ENCODE measurements at regions not wholly inside any gene's neighbourhood (a gene's known extent, or its start where the extent isn't known, plus 50 kb on each side); places are given as distances from the start of the nearest gene placed in this dataset.

DNA sequence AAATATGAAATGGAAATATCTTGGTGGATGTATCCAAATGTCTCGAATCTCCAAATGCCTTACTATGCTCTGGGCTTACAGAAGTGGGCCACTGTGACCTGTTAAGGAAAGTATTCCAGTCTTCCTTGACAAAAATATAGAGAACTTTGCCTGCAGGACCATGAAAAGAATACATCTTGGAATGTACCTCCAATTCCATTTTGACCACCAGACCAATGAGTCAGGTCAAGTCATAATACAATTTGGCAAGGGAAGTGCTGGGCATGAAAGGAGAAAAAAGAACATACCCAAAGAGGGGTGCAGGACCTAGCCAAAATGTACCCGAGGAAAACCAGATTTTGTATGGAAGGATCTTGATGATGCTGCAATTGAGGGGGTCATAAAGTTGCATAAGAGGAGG, 1153.7 kb upstream of the GOT2 start:
- H3K36me3 ChIP-seq (ENCODE audit: control insufficient read depth, insufficient read depth, low read length), result no peaks in the 10 kb centered on the region
- no peak for DNase-seq (ENCODE audit: extremely low read depth, insufficient read length)
- no peak overlapping the region for H3K4me3 ChIP-seq (replicated peaks; ENCODE audit: low read depth, low read length)
- no peaks in the 10 kb centered on the region for H3K27me3 ChIP-seq (replicated peaks; ENCODE audit: control insufficient read depth, insufficient read depth, low read length)
- TF ChIP-seq, protein P1, sequence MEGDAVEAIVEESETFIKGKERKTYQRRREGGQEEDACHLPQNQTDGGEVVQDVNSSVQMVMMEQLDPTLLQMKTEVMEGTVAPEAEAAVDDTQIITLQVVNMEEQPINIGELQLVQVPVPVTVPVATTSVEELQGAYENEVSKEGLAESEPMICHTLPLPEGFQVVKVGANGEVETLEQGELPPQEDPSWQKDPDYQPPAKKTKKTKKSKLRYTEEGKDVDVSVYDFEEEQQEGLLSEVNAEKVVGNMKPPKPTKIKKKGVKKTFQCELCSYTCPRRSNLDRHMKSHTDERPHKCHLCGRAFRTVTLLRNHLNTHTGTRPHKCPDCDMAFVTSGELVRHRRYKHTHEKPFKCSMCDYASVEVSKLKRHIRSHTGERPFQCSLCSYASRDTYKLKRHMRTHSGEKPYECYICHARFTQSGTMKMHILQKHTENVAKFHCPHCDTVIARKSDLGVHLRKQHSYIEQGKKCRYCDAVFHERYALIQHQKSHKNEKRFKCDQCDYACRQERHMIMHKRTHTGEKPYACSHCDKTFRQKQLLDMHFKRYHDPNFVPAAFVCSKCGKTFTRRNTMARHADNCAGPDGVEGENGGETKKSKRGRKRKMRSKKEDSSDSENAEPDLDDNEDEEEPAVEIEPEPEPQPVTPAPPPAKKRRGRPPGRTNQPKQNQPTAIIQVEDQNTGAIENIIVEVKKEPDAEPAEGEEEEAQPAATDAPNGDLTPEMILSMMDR (IDR thresholded peaks at IDR 0.05; ENCODE audit: insufficient read depth, low read length, poor library complexity, severe bottlenecking), result no peak

DNA sequence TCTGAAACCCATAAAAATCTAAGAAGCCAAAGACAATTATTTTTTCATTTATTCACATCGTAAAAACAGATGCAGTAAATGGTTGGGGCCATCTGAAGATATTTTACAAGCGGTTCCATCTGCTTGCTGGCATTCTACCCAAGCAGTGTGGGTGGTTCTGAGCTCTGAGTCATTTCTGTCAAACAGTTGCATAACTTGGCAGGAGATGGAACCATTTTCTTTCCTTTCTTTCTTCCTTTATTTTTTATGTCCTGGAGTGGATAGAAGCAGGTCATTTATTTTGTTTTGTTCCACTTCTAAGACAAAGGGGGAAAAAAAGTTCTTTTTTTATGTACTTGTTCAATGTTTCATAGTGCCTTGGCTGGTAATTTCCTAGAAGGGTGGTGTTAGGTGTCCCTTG, 1151.9 kb upstream of the GOT2 start:
- Histone ChIP-seq H3K4me3 (replicated peaks; ENCODE audit: low read depth, low read length) (no peak overlapping the region), H3K27me3 (replicated peaks; ENCODE audit: control insufficient read depth, insufficient read depth, low read length) (no peaks in the 10 kb centered on the region), H3K36me3 (ENCODE audit: control insufficient read depth, insufficient read depth, low read length) (no peaks in the 10 kb centered on the region)
- no peak for DNase-seq (ENCODE audit: extremely low read depth, insufficient read length)
- TF ChIP-seq, protein P1 (IDR thresholded peaks at IDR 0.05; ENCODE audit: insufficient read depth, low read length, poor library complexity, severe bottlenecking), result no peak

DNA sequence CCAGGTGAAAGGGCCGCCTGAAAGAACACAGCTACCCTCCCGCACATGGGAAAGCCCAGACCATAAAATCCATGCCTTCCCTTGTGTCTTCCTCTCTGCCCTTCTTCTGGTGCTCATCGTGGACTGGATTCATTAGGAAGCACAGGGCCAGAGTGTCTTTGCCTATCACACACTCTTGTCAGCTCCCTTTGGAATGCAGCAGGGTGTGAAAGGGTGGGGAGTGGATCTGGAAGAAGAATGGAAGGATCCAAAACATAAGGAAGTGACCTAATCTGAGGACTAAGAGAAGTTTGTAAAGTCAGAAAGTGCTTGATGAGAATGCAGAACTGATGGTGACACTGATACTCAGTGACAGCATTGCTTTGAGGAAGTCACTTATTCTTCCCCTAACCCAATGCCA, 1147.3 kb upstream of the GOT2 start:
- no peak for DNase-seq (ENCODE audit: extremely low read depth, insufficient read length)
- Histone ChIP-seq H3K27me3 (replicated peaks; ENCODE audit: control insufficient read depth, insufficient read depth, low read length) (no peaks in the 10 kb centered on the region), H3K4me3 (replicated peaks; ENCODE audit: low read depth, low read length) (no peak overlapping the region), H3K36me3 (ENCODE audit: control insufficient read depth, insufficient read depth, low read length) (no peaks in the 10 kb centered on the region)
- TF ChIP-seq, protein P1 (IDR thresholded peaks at IDR 0.05; ENCODE audit: insufficient read depth, low read length, poor library complexity, severe bottlenecking), result no peak

DNA sequence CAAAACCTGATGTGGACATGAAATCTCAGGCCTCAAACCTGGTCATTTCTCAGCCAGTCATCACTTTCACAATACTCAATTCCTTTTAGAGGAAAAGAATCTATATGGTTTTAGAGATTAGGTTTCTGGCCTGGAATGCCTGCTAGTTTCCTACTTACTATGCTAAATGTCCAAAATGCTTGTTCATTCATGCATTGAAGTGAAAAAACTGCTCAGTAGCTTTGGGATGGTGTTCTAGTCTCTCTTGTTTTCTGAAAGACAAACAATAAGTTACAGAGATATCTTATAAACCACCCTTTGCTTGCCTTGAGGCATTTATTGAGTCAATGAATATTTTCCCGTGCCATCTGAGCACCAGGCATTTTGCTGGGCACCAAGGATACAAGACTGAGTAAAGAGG, 1146.5 kb upstream of the GOT2 start:
- TF ChIP-seq, protein P1 (IDR thresholded peaks at IDR 0.05; ENCODE audit: insufficient read depth, low read length, poor library complexity, severe bottlenecking), result no peak
- H3K27me3 ChIP-seq (replicated peaks; ENCODE audit: control insufficient read depth, insufficient read depth, low read length), result no peaks in the 10 kb centered on the region
- H3K36me3 ChIP-seq (ENCODE audit: control insufficient read depth, insufficient read depth, low read length), result no peaks in the 10 kb centered on the region
- H3K4me3 ChIP-seq (replicated peaks; ENCODE audit: low read depth, low read length), result no peak overlapping the region
- DNase-seq (ENCODE audit: extremely low read depth, insufficient read length), result no peak

DNA sequence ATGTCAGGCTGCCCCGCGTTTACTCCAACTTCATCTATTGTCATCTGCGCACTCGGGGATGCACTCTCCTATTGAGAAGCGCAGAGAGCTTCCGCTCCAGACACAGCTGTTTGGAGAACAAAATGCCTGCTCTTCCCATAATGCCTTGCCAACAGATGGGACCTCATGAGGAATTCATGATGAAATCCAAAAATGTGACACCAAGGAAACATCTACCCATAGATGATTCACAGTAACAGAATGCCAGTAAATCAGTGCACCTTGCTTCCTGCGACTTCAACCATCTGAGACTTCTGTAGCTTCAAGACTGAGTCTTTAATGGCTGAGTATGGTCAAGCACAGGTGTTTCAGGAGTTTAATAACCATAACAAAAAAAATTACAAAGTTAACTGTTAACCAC, 1144.9 kb upstream of the GOT2 start:
- no peak for DNase-seq (ENCODE audit: extremely low read depth, insufficient read length)
- no peak overlapping the region for H3K4me3 ChIP-seq (replicated peaks; ENCODE audit: low read depth, low read length)
- H3K36me3 ChIP-seq (ENCODE audit: control insufficient read depth, insufficient read depth, low read length), result no peaks in the 10 kb centered on the region
- TF ChIP-seq, protein P1 (IDR thresholded peaks at IDR 0.05; ENCODE audit: insufficient read depth, low read length, poor library complexity, severe bottlenecking), result no peak
- no peaks in the 10 kb centered on the region for H3K27me3 ChIP-seq (replicated peaks; ENCODE audit: control insufficient read depth, insufficient read depth, low read length)

DNA sequence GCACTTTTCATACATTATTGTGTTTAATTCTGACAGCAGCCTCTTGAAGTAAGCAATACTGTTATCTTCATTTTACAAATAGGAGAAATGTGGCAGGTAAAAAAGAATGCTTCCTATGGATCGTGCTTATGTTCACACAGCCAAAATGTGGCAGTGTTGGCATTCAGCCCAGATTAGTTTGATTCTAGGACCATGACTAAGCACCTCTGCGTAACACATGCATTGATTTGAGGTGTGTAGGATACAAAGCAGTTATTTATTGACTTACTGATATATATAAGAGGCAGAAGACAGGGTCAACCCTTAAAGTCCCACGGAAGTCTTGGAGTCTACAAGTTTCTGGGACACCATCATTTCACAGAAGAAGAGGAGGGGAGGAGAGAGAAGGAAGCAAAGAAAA, 1144.4 kb upstream of the GOT2 start:
- TF ChIP-seq, protein P1 (IDR thresholded peaks at IDR 0.05; ENCODE audit: insufficient read depth, low read length, poor library complexity, severe bottlenecking), result no peak
- DNase-seq (ENCODE audit: extremely low read depth, insufficient read length), result no peak
- H3K4me3 ChIP-seq (replicated peaks; ENCODE audit: low read depth, low read length), result no peak overlapping the region
- no peaks in the 10 kb centered on the region for H3K27me3 ChIP-seq (replicated peaks; ENCODE audit: control insufficient read depth, insufficient read depth, low read length)
- H3K36me3 ChIP-seq (ENCODE audit: control insufficient read depth, insufficient read depth, low read length), result no peaks in the 10 kb centered on the region

Data from GM06990 (cell line).